ENCODE measurements at regions not wholly inside any gene's neighbourhood (a gene's known extent, or its start where the extent isn't known, plus 50 kb on each side); places are given as distances from the start of the nearest gene placed in this dataset.

- Mint-ChIP-seq H3K4me3 (no peak overlapping the region), H3K27me3 (ENCODE audit: low read depth in 3 of 3) (peaks cover 0 to 2% (median 1%) of the 10 kb centered on the region in 3 donors), H3K27ac (no peak overlapping the region), H3K9me3 (peaks cover 6 to 38% (median 9%) of the 10 kb centered on the region in 6 donors), H3K4me1 (no peaks in the 10 kb centered on the region), H3K36me3 (no peaks in the 10 kb centered on the region)
- DNase-seq, result no peak
Observed at GRCh38 chr1:72704841-72705477, 422.6 kb upstream of the NEGR1 start.

GRCh38 chr1:72697410-72697809 lies 415.1 kb upstream of the NEGR1 start:
- Mint-ChIP-seq H3K27ac (no peak overlapping the region), H3K9me3 (peaks cover 0 to 48% (median 24%) of the 10 kb centered on the region in 6 donors), H3K27me3 (ENCODE audit: low read depth in 3 of 3) (peaks cover 0 to 1% (median 1%) of the 10 kb centered on the region in 3 donors), H3K36me3 (no peaks in the 10 kb centered on the region), H3K4me3 (no peak overlapping the region), H3K4me1 (no peaks in the 10 kb centered on the region)
- DNase-seq, result no peak

GRCh38 chr1:72693899-72694298 lies 411.6 kb upstream of the NEGR1 start:
- DNase-seq, result no peak
- H3K36me3 Mint-ChIP-seq, result no peaks in the 10 kb centered on the region
- no peak overlapping the region for H3K27ac Mint-ChIP-seq
- H3K9me3 Mint-ChIP-seq, result peaks cover under 1 to 52% (median 27%) of the 10 kb centered on the region in 6 donors
- H3K4me3 Mint-ChIP-seq, result no peak overlapping the region
- H3K4me1 Mint-ChIP-seq, result no peaks in the 10 kb centered on the region
- H3K27me3 Mint-ChIP-seq (ENCODE audit: low read depth in 3 of 3), result peaks cover 0 to 1% (median 1%) of the 10 kb centered on the region in 3 donors

- Mint-ChIP-seq H3K27ac (no peak overlapping the region), H3K4me3 (no peak overlapping the region), H3K36me3 (no peaks in the 10 kb centered on the region), H3K27me3 (ENCODE audit: low read depth in 3 of 3) (peaks cover 1 to 2% (median 1%) of the 10 kb centered on the region in 3 donors), H3K9me3 (peaks cover 4 to 54% (median 32%) of the 10 kb centered on the region in 6 donors), H3K4me1 (no peaks in the 10 kb centered on the region)
- no peak for DNase-seq
Observed at GRCh38 chr1:72693376-72693775, 411.0 kb upstream of the NEGR1 start.

- H3K4me3 Mint-ChIP-seq, result no peak overlapping the region
- peaks cover 11 to 62% (median 33%) of the 10 kb centered on the region in 6 donors for H3K9me3 Mint-ChIP-seq
- peaks cover 0 to 4% (median 0%) of the 10 kb centered on the region in 3 donors for H3K36me3 Mint-ChIP-seq
- DNase-seq, result no peak
- H3K27ac Mint-ChIP-seq, result no peak overlapping the region
- no peaks in the 10 kb centered on the region for H3K4me1 Mint-ChIP-seq
- peaks cover 1 to 2% (median 1%) of the 10 kb centered on the region in 3 donors for H3K27me3 Mint-ChIP-seq (ENCODE audit: low read depth in 3 of 3)
Observed at GRCh38 chr1:72690871-72691270, 408.5 kb upstream of the NEGR1 start.

- no peaks in the 10 kb centered on the region for H3K27me3 Mint-ChIP-seq (ENCODE audit: low read depth in 3 of 3)
- no peaks in the 10 kb centered on the region for H3K36me3 Mint-ChIP-seq
Observed at GRCh38 chr1:72678683-72679082, 396.3 kb upstream of the NEGR1 start.

GRCh38 chr1:72670902-72671301 lies 388.6 kb upstream of the NEGR1 start:
- no peaks in the 10 kb centered on the region for H3K4me1 Mint-ChIP-seq
- peaks cover 0 to 30% (median 13%) of the 10 kb centered on the region in 6 donors for H3K9me3 Mint-ChIP-seq
- no peak for DNase-seq
- H3K27ac Mint-ChIP-seq, result no peak overlapping the region
- no peaks in the 10 kb centered on the region for H3K36me3 Mint-ChIP-seq
- peaks cover 0 to 2% (median 0%) of the 10 kb centered on the region in 3 donors for H3K27me3 Mint-ChIP-seq (ENCODE audit: low read depth in 3 of 3)
- H3K4me3 Mint-ChIP-seq, result no peak overlapping the region

More at GRCh38 chr1:72678683-72679082, 396.3 kb upstream of the NEGR1 start:
- Mint-ChIP-seq H3K4me3 (no peak overlapping the region), H3K9me3 (peaks cover 3 to 34% (median 7%) of the 10 kb centered on the region in 6 donors), H3K27ac (no peak overlapping the region), H3K4me1 (no peaks in the 10 kb centered on the region)
- no peak for DNase-seq

GRCh38 chr1:72662918-72663317 lies 380.6 kb upstream of the NEGR1 start:
- Mint-ChIP-seq H3K9me3 (peaks cover 8 to 40% (median 13%) of the 10 kb centered on the region in 6 donors), H3K27me3 (ENCODE audit: low read depth in 3 of 3) (no peaks in the 10 kb centered on the region)

GRCh38 chr1:72650843-72651435 lies 368.6 kb upstream of the NEGR1 start:
- no peaks in the 10 kb centered on the region for H3K36me3 Mint-ChIP-seq
- H3K9me3 Mint-ChIP-seq, result peaks cover 0 to 12% (median 7%) of the 10 kb centered on the region in 6 donors
- DNase-seq, result no peak
- no peak overlapping the region for H3K27ac Mint-ChIP-seq
- no peaks in the 10 kb centered on the region for H3K27me3 Mint-ChIP-seq (ENCODE audit: low read depth in 3 of 3)
- no peaks in the 10 kb centered on the region for H3K4me1 Mint-ChIP-seq
- H3K4me3 Mint-ChIP-seq, result no peak overlapping the region

More at GRCh38 chr1:72662918-72663317, 380.6 kb upstream of the NEGR1 start:
- H3K4me3 Mint-ChIP-seq, result no peak overlapping the region
- no peak overlapping the region for H3K27ac Mint-ChIP-seq
- no peaks in the 10 kb centered on the region for H3K36me3 Mint-ChIP-seq
- no peaks in the 10 kb centered on the region for H3K4me1 Mint-ChIP-seq
- DNase-seq, result no peak

- H3K27me3 Mint-ChIP-seq (ENCODE audit: low read depth in 3 of 3), result no peaks in the 10 kb centered on the region
- H3K4me3 Mint-ChIP-seq, result no peak overlapping the region
- no peak overlapping the region for H3K27ac Mint-ChIP-seq
- no peak for DNase-seq
- H3K9me3 Mint-ChIP-seq, result peaks cover 0 to 12% (median 6%) of the 10 kb centered on the region in 6 donors
- no peaks in the 10 kb centered on the region for H3K36me3 Mint-ChIP-seq
- H3K4me1 Mint-ChIP-seq, result no peaks in the 10 kb centered on the region
Observed at GRCh38 chr1:72649991-72650390, 367.7 kb upstream of the NEGR1 start.

- no peak overlapping the region for H3K27ac Mint-ChIP-seq
- H3K27me3 Mint-ChIP-seq (ENCODE audit: low read depth in 3 of 3), result no peaks in the 10 kb centered on the region
- no peak overlapping the region for H3K4me3 Mint-ChIP-seq
- peaks cover 0 to 12% (median 6%) of the 10 kb centered on the region in 6 donors for H3K9me3 Mint-ChIP-seq
- no peaks in the 10 kb centered on the region for H3K4me1 Mint-ChIP-seq
- DNase-seq, result no peak
- no peaks in the 10 kb centered on the region for H3K36me3 Mint-ChIP-seq
Observed at GRCh38 chr1:72649211-72649888, 367.0 kb upstream of the NEGR1 start.

GRCh38 chr1:72648465-72648864 lies 366.1 kb upstream of the NEGR1 start:
- Mint-ChIP-seq H3K27me3 (ENCODE audit: low read depth in 3 of 3) (no peaks in the 10 kb centered on the region), H3K27ac (no peak overlapping the region), H3K4me1 (no peaks in the 10 kb centered on the region), H3K9me3 (peaks cover 0 to 16% (median 7%) of the 10 kb centered on the region in 6 donors), H3K36me3 (no peaks in the 10 kb centered on the region), H3K4me3 (no peak overlapping the region)
- no peak for DNase-seq

- Mint-ChIP-seq H3K4me3 (no peak overlapping the region), H3K4me1 (no peaks in the 10 kb centered on the region), H3K27me3 (ENCODE audit: low read depth in 3 of 3) (no peaks in the 10 kb centered on the region), H3K9me3 (peaks cover 6 to 23% (median 10%) of the 10 kb centered on the region in 6 donors), H3K27ac (no peak overlapping the region), H3K36me3 (no peaks in the 10 kb centered on the region)
- DNase-seq, result no peak
Observed at GRCh38 chr1:72643142-72643541, 360.8 kb upstream of the NEGR1 start.

- H3K9me3 Mint-ChIP-seq, result peaks cover 4 to 48% (median 11%) of the 10 kb centered on the region in 6 donors
- no peak overlapping the region for H3K27ac Mint-ChIP-seq
- no peak for DNase-seq
- H3K4me1 Mint-ChIP-seq, result no peaks in the 10 kb centered on the region
- no peak overlapping the region for H3K4me3 Mint-ChIP-seq
- H3K27me3 Mint-ChIP-seq (ENCODE audit: low read depth in 3 of 3), result peaks cover 0 to 2% (median 0%) of the 10 kb centered on the region in 3 donors
- H3K36me3 Mint-ChIP-seq, result peaks cover 0 to 5% (median 0%) of the 10 kb centered on the region in 3 donors
Observed at GRCh38 chr1:72637593-72637992, 355.3 kb upstream of the NEGR1 start.

All from immature natural killer cell (primary cell).